GM12878 (cell line): ENCODE measurements at regions not wholly inside any gene's neighbourhood (a gene's known extent, or its start where the extent isn't known, plus 50 kb on each side); places are given as distances from the start of the nearest gene placed in this dataset.

Experiments
- ATAC-seq: fragments of 200-7000 bp; cut with Tn5 transposase; 3 replicates; pipeline ENCODE4 v1.9.1; 2020; ENCODE audit warnings: mild to moderate bottlenecking, moderate library complexity
- BruUV-seq: library from RNA; stranded (reverse); fragments of 400-500 nt; replicated peaks from 2 replicates; lab custom pipeline; 2021; lab: Mats Ljungman, UMichigan
- CTCF ChIA-PET: fragments of 300-600 bp; sonication (Branson Sonifier 250); formaldehyde crosslinking; extraction: SDS; loops from one replicate; lab custom pipeline; 2021; ENCODE audit warnings: inconsistent platforms; lab: Yijun Ruan, JAX
- POLR2A ChIA-PET: fragments of 350-600 bp; formaldehyde crosslinking; extraction: SDS; loops from one replicate; lab custom pipeline; 2021; ENCODE audit warnings: inconsistent platforms; lab: Charles Lee
- RAD21 ChIA-PET: fragments of 300-600 bp; sonication (Branson Sonifier 250); formaldehyde crosslinking; loops from one replicate; lab custom pipeline; 2023; ENCODE audit warnings: antibody characterized with exemption; ENCODE audit not compliant: unreplicated experiment; lab: Charles Lee
- SMC1A ChIA-PET: fragments of 300-600 bp; sonication (Branson Sonifier 250); formaldehyde crosslinking; loops from one replicate; lab custom pipeline; 2023; ENCODE audit not compliant: unreplicated experiment, uncharacterized antibody; lab: Charles Lee
- DNase-seq: peaks from one replicate; pipeline ENCODE4 v3.0.0-alpha.2; 2011; ENCODE audit warnings: low read depth, low spot score
- FAIRE-seq: peaks from 3 replicates; lab custom pipeline; 2011; peaks lifted over from hg19 to GRCh38; lab: Jason Lieb, UNC
- H2AFZ ChIP-seq: 2 replicates; pipeline ENCODE4 v1.6.0; 2011; ENCODE audit warnings: low read depth, low read length, control low read depth; ENCODE audit not compliant: control insufficient read depth
- H3K27ac ChIP-seq: 2 replicates; pipeline ENCODE4 v1.5.1; 2011; ENCODE audit warnings: control low read depth; ENCODE audit not compliant: control insufficient read depth, insufficient read depth
- H3K27me3 ChIP-seq, 2 experiments: replicated peaks in 1 of 2; 2 replicates each; pipeline versions ENCODE4 v1.6.0 to v1.6.1; 2011; ENCODE audit warnings: low read length in 1 of 2; ENCODE audit not compliant: control insufficient read depth in 2 of 2, insufficient read depth in 2 of 2
- H3K36me3 ChIP-seq, 2 experiments: 2 replicates each; pipeline ENCODE4 v1.5.1; 2011; ENCODE audit warnings: low read length in 1 of 2; ENCODE audit not compliant: control insufficient read depth in 2 of 2, insufficient read depth in 2 of 2
- H3K4me1 ChIP-seq: 2 replicates; pipeline ENCODE4 v1.6.1; 2011; ENCODE audit warnings: mild to moderate bottlenecking, low read length, moderate library complexity, mixed read lengths; ENCODE audit not compliant: control insufficient read depth, insufficient read depth
- H3K4me2 ChIP-seq: 2 replicates; pipeline ENCODE4 v1.6.0; 2011; ENCODE audit warnings: control low read depth; ENCODE audit not compliant: control insufficient read depth, insufficient read depth
- H3K4me3 ChIP-seq: fragments of 200-600 bp; sonication (generic); 2 replicates; pipeline ENCODE4 v1.5.1; 2016
- H3K79me2 ChIP-seq: 2 replicates; pipeline ENCODE4 v1.6.0; 2011; ENCODE audit warnings: low read length; ENCODE audit not compliant: control insufficient read depth, insufficient read depth
- H3K9ac ChIP-seq: 2 replicates; pipeline ENCODE4 v1.8.0; 2011; ENCODE audit warnings: low read length, control low read depth, mixed read lengths; ENCODE audit not compliant: control insufficient read depth, insufficient read depth
- H3K9me3 ChIP-seq: replicated peaks from 3 replicates; pipeline ENCODE4 v1.5.1; 2011; ENCODE audit warnings: mild to moderate bottlenecking, low read length; ENCODE audit not compliant: control insufficient read depth, insufficient read depth
- H4K20me1 ChIP-seq: 2 replicates; pipeline ENCODE4 v1.6.0; 2011; ENCODE audit not compliant: control insufficient read depth, insufficient read depth
- ASH2L ChIP-seq: fragments of 300-600, 200-600 bp; sonication (generic); IDR thresholded peaks from 2 replicates; pipeline ENCODE4 v1.6.1; 2017; ENCODE audit warnings: low read depth, mild to moderate bottlenecking, borderline replicate concordance
- BACH1 ChIP-seq: fragments of 450-650 bp; IDR thresholded peaks from 2 replicates; pipeline ENCODE4 v1.6.1; 2017; ENCODE audit warnings: mild to moderate bottlenecking, borderline replicate concordance
- BCL3 ChIP-seq: IDR thresholded peaks from 2 replicates; pipeline ENCODE4 v1.6.1; 2011; ENCODE audit warnings: borderline replicate concordance, low read depth, mild to moderate bottlenecking, moderate library complexity, low read length; ENCODE audit not compliant: insufficient read depth, poor library complexity, severe bottlenecking
- CREB1 ChIP-seq: IDR thresholded peaks from 2 replicates; pipeline ENCODE4 v1.6.1; 2012; ENCODE audit warnings: low read depth, mild to moderate bottlenecking, inconsistent platforms
- FOS ChIP-seq: IDR thresholded peaks from 3 replicates; pipeline ENCODE4 v1.6.1; 2011; ENCODE audit warnings: borderline replicate concordance; ENCODE audit not compliant: insufficient read length; ENCODE audit errors: extremely low read depth
- MLLT1 ChIP-seq: fragments of 450-650 bp; IDR thresholded peaks from 2 replicates; pipeline ENCODE4 v1.6.1; 2016; ENCODE audit warnings: mild to moderate bottlenecking
- MTA3 ChIP-seq: IDR thresholded peaks from 2 replicates; pipeline ENCODE4 v1.6.1; 2012; ENCODE audit warnings: low read length, inconsistent platforms, borderline replicate concordance
- NFIC ChIP-seq: IDR thresholded peaks from 2 replicates; pipeline ENCODE4 v1.6.1; 2012; ENCODE audit warnings: low read depth, mild to moderate bottlenecking, inconsistent platforms, low read length, moderate library complexity
- NFXL1 ChIP-seq: fragments of 450-650 bp; IDR thresholded peaks from 2 replicates; pipeline ENCODE4 v1.6.1; 2017; ENCODE audit warnings: antibody characterized with exemption, mild to moderate bottlenecking, borderline replicate concordance
- PKNOX1 ChIP-seq: fragments of 450-650 bp; IDR thresholded peaks from 2 replicates; pipeline ENCODE4 v1.6.1; 2016; ENCODE audit warnings: mild to moderate bottlenecking
- RAD21 ChIP-seq: IDR thresholded peaks from 2 replicates; pipeline ENCODE4 v1.6.1; 2011; ENCODE audit warnings: mild to moderate bottlenecking, low read depth, low read length, moderate library complexity; ENCODE audit not compliant: insufficient read depth
- SMAD1 ChIP-seq: fragments of 450-650 bp; IDR thresholded peaks from 2 replicates; pipeline ENCODE4 v1.6.1; 2018; ENCODE audit warnings: mild to moderate bottlenecking, low read depth; ENCODE audit not compliant: partially characterized antibody
- TBL1XR1 ChIP-seq: IDR thresholded peaks from 2 replicates; pipeline ENCODE4 v1.6.1; 2012; ENCODE audit warnings: low read depth, low read length, improper control_type of control experiment
- ZBTB11 ChIP-seq: fragments of 450-650 bp; formaldehyde crosslinking; IDR thresholded peaks from 2 replicates; pipeline ENCODE4 v1.5.0; 2022; ENCODE audit warnings: mild to moderate bottlenecking, missing genetic modification characterization
- in situ Hi-C: fragments of 300-500 bp; cut with MboI; formaldehyde crosslinking; loops from 9 replicates; pipeline ENCODE4 v1.14.3; 2018; ENCODE audit warnings: mixed read lengths
- intact Hi-C: fragments of 100-400 bp; cut with micrococcal nuclease; formaldehyde crosslinking; loops from one replicate; pipeline ENCODE4 v1.14.2; 2022; ENCODE audit not compliant: unreplicated experiment

GRCh38 chr14:82449926-82450468 lies 916.3 kb upstream of the SEL1L start (continued):
- TF ChIP-seq PKNOX1: no peak
- no peak for TF ChIP-seq CREB1
- no peak for TF ChIP-seq ASH2L
- no peak for TF ChIP-seq BACH1

GRCh38 chr14:82451675-82452074 lies 918.0 kb upstream of the SEL1L start:
- Histone ChIP-seq H3K4me2 (no peak overlapping the region), H4K20me1 (no peaks in the 10 kb centered on the region), H3K9me3 (no peaks in the 10 kb centered on the region), H3K9ac (no peak overlapping the region), H3K4me3 (no peak overlapping the region), H3K4me1 (no peaks in the 10 kb centered on the region), H3K27me3 (no peaks in the 10 kb centered on the region), H2AFZ (no peak overlapping the region), H3K79me2 (no peaks in the 10 kb centered on the region), H3K27ac (no peak overlapping the region), H3K36me3 (no peaks in the 10 kb centered on the region)
- ChIA-PET CTCF (no interaction called here), POLR2A (no interaction called here), SMC1A (no interaction called here), RAD21 (no interaction called here)
- ATAC-seq: no peak
- BruUV-seq: no TSS peak
- FAIRE-seq: no peak
- in situ Hi-C loops (no loop called here), intact Hi-C loops (no loop called here)
- DNase-seq: no peak
- TF ChIP-seq MLLT1: no peak
- TF ChIP-seq BCL3: no peak
- TF ChIP-seq FOS: no peak
- TF ChIP-seq BACH1: no peak
- no peak for TF ChIP-seq TBL1XR1
- TF ChIP-seq NFXL1: no peak
- no peak for TF ChIP-seq MTA3
- no peak for TF ChIP-seq SMAD1
- no peak for TF ChIP-seq NFIC
- no peak for TF ChIP-seq RAD21
- no peak for TF ChIP-seq ASH2L
- no peak for TF ChIP-seq ZBTB11
